Activated naive CD8-positive, alpha-beta T cell treated with anti-CD3 and anti-CD28 coated beads, Interleukin-2, amount 10 ng/mL, durations not matched to agents 7 days and 5 days (primary cell): ENCODE measurements at regions not wholly inside any gene's neighbourhood (a gene's known extent, or its start where the extent isn't known, plus 50 kb on each side); places are given as distances from the start of the nearest gene placed in this dataset.
"Not testable (repeated sequence)": the region's sequence is repeated elsewhere in the genome, so short reads cannot be mapped to it uniquely, and the experiment has no call there.

ENCODE experiments used
- ATAC-seq: fragments of 150-1000 bp; cut with Tn5 transposase; one replicate; pipeline ENCODE4 v1.10.0; 2021; ENCODE audit warnings: low read depth, moderate library complexity
- POLR2A ChIA-PET: fragments of 350-600 bp; sonication (Branson Sonifier 250); formaldehyde crosslinking; loops from one replicate; lab custom pipeline; 2021; ENCODE audit warnings: antibody characterized with exemption; lab: Charles Lee
- DNase-seq: peaks from one replicate; pipeline ENCODE4 v3.0.0; 2021
- H3K27ac Mint-ChIP-seq: one replicate; pipeline ENCODE4 v1.8.0; 2022; ENCODE audit warnings: mild to moderate bottlenecking, mixed read lengths
- H3K27me3 Mint-ChIP-seq: one replicate; pipeline ENCODE4 v1.8.0; 2022; ENCODE audit warnings: mild to moderate bottlenecking, moderate library complexity, mixed read lengths
- H3K36me3 Mint-ChIP-seq: one replicate; pipeline ENCODE4 v1.8.0; 2021; ENCODE audit warnings: mild to moderate bottlenecking, mixed read lengths
- H3K4me1 Mint-ChIP-seq: one replicate; pipeline ENCODE4 v1.8.0; 2021; ENCODE audit warnings: mixed read lengths
- H3K4me3 Mint-ChIP-seq: one replicate; pipeline ENCODE4 v1.8.0; 2022; ENCODE audit warnings: mild to moderate bottlenecking, moderate library complexity, mixed read lengths
- H3K9me3 Mint-ChIP-seq: one replicate; pipeline ENCODE4 v1.8.0; 2021; ENCODE audit warnings: mixed read lengths

- Mint-ChIP-seq H3K9me3 (no peaks in the 10 kb centered on the region), H3K36me3 (no peaks in the 10 kb centered on the region), H3K4me1 (peaks cover 6% of the 10 kb centered on the region), H3K27me3 (no peaks in the 10 kb centered on the region), H3K4me3 (no peak overlapping the region), H3K27ac (no peak overlapping the region)
- POLR2A ChIA-PET = no interaction called here
- DNase-seq (no peak), ATAC-seq (no peak)
Observed at GRCh38 chrX:150201841-150202240, 161.3 kb upstream of the MAMLD1 start.

- Mint-ChIP-seq H3K36me3 (no peaks in the 10 kb centered on the region), H3K9me3 (no peaks in the 10 kb centered on the region), H3K4me1 (peaks cover 6% of the 10 kb centered on the region), H3K27ac (no peak overlapping the region), H3K4me3 (no peak overlapping the region), H3K27me3 (no peaks in the 10 kb centered on the region)
- POLR2A ChIA-PET = no interaction called here
- DNase-seq (no peak), ATAC-seq (no peak)
Observed at GRCh38 chrX:150202641-150203247, 160.4 kb upstream of the MAMLD1 start.

GRCh38 chrX:150203248-150203645, 159.9 kb upstream of the MAMLD1 start:
- no peak overlapping the region for H3K4me3 Mint-ChIP-seq
- no peak for DNase-seq
- H3K4me1 Mint-ChIP-seq = peaks cover 6% of the 10 kb centered on the region
- no peaks in the 10 kb centered on the region for H3K36me3 Mint-ChIP-seq
- no peaks in the 10 kb centered on the region for H3K9me3 Mint-ChIP-seq
- no peak overlapping the region for H3K27ac Mint-ChIP-seq
- no peaks in the 10 kb centered on the region for H3K27me3 Mint-ChIP-seq
- no peak for ATAC-seq
- POLR2A ChIA-PET = no interaction called here

- DNase-seq (no peak), ATAC-seq (no peak)
- Mint-ChIP-seq H3K36me3 (no peaks in the 10 kb centered on the region), H3K27me3 (peaks cover 1% of the 10 kb centered on the region), H3K4me3 (no peak overlapping the region), H3K9me3 (no peaks in the 10 kb centered on the region), H3K27ac (no peak overlapping the region), H3K4me1 (peaks cover 6% of the 10 kb centered on the region)
- POLR2A ChIA-PET = no interaction called here
Observed at GRCh38 chrX:150205011-150205410, 158.1 kb upstream of the MAMLD1 start.

GRCh38 chrX:150207733-150208132, 155.4 kb upstream of the MAMLD1 start:
- Mint-ChIP-seq H3K27ac (no peak overlapping the region), H3K4me3 (no peak overlapping the region), H3K27me3 (peaks cover 6% of the 10 kb centered on the region), H3K36me3 (no peaks in the 10 kb centered on the region), H3K9me3 (no peaks in the 10 kb centered on the region), H3K4me1 (no peaks in the 10 kb centered on the region)
- ATAC-seq (no peak), DNase-seq (no peak)
- POLR2A ChIA-PET = no interaction called here

GRCh38 chrX:150211988-150212387, 151.1 kb upstream of the MAMLD1 start:
- no peak for DNase-seq
- Mint-ChIP-seq H3K27me3 (peaks cover 6% of the 10 kb centered on the region), H3K36me3 (no peaks in the 10 kb centered on the region), H3K4me3 (no peak overlapping the region), H3K9me3 (no peaks in the 10 kb centered on the region), H3K27ac (no peak overlapping the region), H3K4me1 (no peaks in the 10 kb centered on the region)
- ATAC-seq = no peak
- POLR2A ChIA-PET = no interaction called here

GRCh38 chrX:150212672-150213480, 150.2 kb upstream of the MAMLD1 start:
- Mint-ChIP-seq H3K9me3 (no peaks in the 10 kb centered on the region), H3K4me3 (no peak overlapping the region), H3K36me3 (no peaks in the 10 kb centered on the region), H3K27ac (no peak overlapping the region), H3K4me1 (no peaks in the 10 kb centered on the region), H3K27me3 (peaks cover 6% of the 10 kb centered on the region)
- POLR2A ChIA-PET = no interaction called here
- DNase-seq (no peak), ATAC-seq (no peak)

GRCh38 chrX:150213481-150214030, 149.6 kb upstream of the MAMLD1 start:
- Mint-ChIP-seq H3K27me3 (peaks cover 6% of the 10 kb centered on the region), H3K9me3 (no peaks in the 10 kb centered on the region), H3K27ac (no peak overlapping the region), H3K4me3 (no peak overlapping the region), H3K4me1 (no peaks in the 10 kb centered on the region), H3K36me3 (no peaks in the 10 kb centered on the region)
- ATAC-seq (no peak), DNase-seq (no peak)
- POLR2A ChIA-PET = no interaction called here

GRCh38 chrX:150216000-150216399, 147.1 kb upstream of the MAMLD1 start:
- POLR2A ChIA-PET, H3K4me3 Mint-ChIP-seq, DNase-seq, H3K36me3 Mint-ChIP-seq, H3K27ac Mint-ChIP-seq, H3K9me3 Mint-ChIP-seq, H3K27me3 Mint-ChIP-seq, H3K4me1 Mint-ChIP-seq, ATAC-seq: not testable (repeated sequence)

- no peak for DNase-seq
- Mint-ChIP-seq H3K27me3 (peaks cover 1% of the 10 kb centered on the region), H3K4me1 (no peaks in the 10 kb centered on the region), H3K36me3 (no peaks in the 10 kb centered on the region), H3K9me3 (no peaks in the 10 kb centered on the region), H3K4me3 (no peak overlapping the region), H3K27ac (no peak overlapping the region)
- ATAC-seq = no peak
- POLR2A ChIA-PET = no interaction called here
Observed at GRCh38 chrX:150216716-150217115, 146.4 kb upstream of the MAMLD1 start.

GRCh38 chrX:150217609-150218008, 145.5 kb upstream of the MAMLD1 start:
- no peaks in the 10 kb centered on the region for H3K36me3 Mint-ChIP-seq
- DNase-seq = no peak

GRCh38 chrX:150219374-150220185, 143.5 kb upstream of the MAMLD1 start:
- no peaks in the 10 kb centered on the region for H3K9me3 Mint-ChIP-seq
- ATAC-seq = no peak
- DNase-seq = no peak

More at GRCh38 chrX:150217609-150218008, 145.5 kb upstream of the MAMLD1 start:
- Mint-ChIP-seq H3K4me3 (no peak overlapping the region), H3K9me3 (no peaks in the 10 kb centered on the region), H3K4me1 (no peaks in the 10 kb centered on the region), H3K27ac (no peak overlapping the region), H3K27me3 (peaks cover 1% of the 10 kb centered on the region)
- no peak for ATAC-seq
- POLR2A ChIA-PET = no interaction called here

GRCh38 chrX:150223176-150224015, 139.7 kb upstream of the MAMLD1 start:
- Mint-ChIP-seq H3K9me3 (no peaks in the 10 kb centered on the region), H3K27ac (no peak overlapping the region), H3K4me1 (peaks cover 5% of the 10 kb centered on the region), H3K4me3 (no peak overlapping the region), H3K36me3 (no peaks in the 10 kb centered on the region), H3K27me3 (peaks cover 3% of the 10 kb centered on the region)
- POLR2A ChIA-PET = no interaction called here
- ATAC-seq (no peak), DNase-seq (no peak)

More at GRCh38 chrX:150219374-150220185, 143.5 kb upstream of the MAMLD1 start:
- Mint-ChIP-seq H3K27ac (no peak overlapping the region), H3K4me3 (no peak overlapping the region), H3K4me1 (no peaks in the 10 kb centered on the region), H3K36me3 (no peaks in the 10 kb centered on the region), H3K27me3 (peaks cover 2% of the 10 kb centered on the region)
- POLR2A ChIA-PET = no interaction called here
